ENCODE measurements at regions not wholly inside any gene's neighbourhood (a gene's known extent, or its start where the extent isn't known, plus 50 kb on each side); places are given as distances from the start of the nearest gene placed in this dataset.

- Histone ChIP-seq H3K9me3 (ENCODE audit: insufficient read depth, low read length) (no peaks in the 10 kb centered on the region), H3K27me3 (ENCODE audit: insufficient read depth, insufficient read length) (peaks cover 11% of the 10 kb centered on the region), H3K36me3 (ENCODE audit: insufficient read depth, insufficient read length, low read length) (no peaks in the 10 kb centered on the region), H3K4me3 (ENCODE audit: insufficient read length, low read depth) (no peak overlapping the region), H3K4me1 (ENCODE audit: insufficient read depth, insufficient read length) (no peaks in the 10 kb centered on the region), H3K9ac (ENCODE audit: insufficient read length, low read depth) (no peak overlapping the region)
- no peak for DNase-seq (ENCODE audit: low read depth, low spot score)
- TF ChIP-seq YY1 (IDR thresholded peaks at IDR 0.05; ENCODE audit: insufficient read depth, insufficient read length) (no peak), ZNF274 (IDR thresholded peaks at IDR 0.05; ENCODE audit: low read depth, low read length) (no peak), SUZ12 (IDR thresholded peaks at IDR 0.05; ENCODE audit: extremely low read depth, insufficient read depth, insufficient read length) (no peak)
Observed at GRCh38 chr2:21356857-21357255, 233.1 kb downstream of the TDRD15 start.

GRCh38 chr2:21358976-21359375 lies 235.2 kb downstream of the TDRD15 start:
- H3K9me3 ChIP-seq (ENCODE audit: insufficient read depth, low read length), result no peaks in the 10 kb centered on the region
- TF ChIP-seq SUZ12 (IDR thresholded peaks at IDR 0.05; ENCODE audit: extremely low read depth, insufficient read depth, insufficient read length) (no peak), ZNF274 (IDR thresholded peaks at IDR 0.05; ENCODE audit: low read depth, low read length) (no peak), YY1 (IDR thresholded peaks at IDR 0.05; ENCODE audit: insufficient read depth, insufficient read length) (no peak)
- no peaks in the 10 kb centered on the region for H3K36me3 ChIP-seq (ENCODE audit: insufficient read depth, insufficient read length, low read length)
- no peak overlapping the region for H3K9ac ChIP-seq (ENCODE audit: insufficient read length, low read depth)
- H3K4me3 ChIP-seq (ENCODE audit: insufficient read length, low read depth), result no peak overlapping the region
- H3K27me3 ChIP-seq (ENCODE audit: insufficient read depth, insufficient read length), result peaks cover 11% of the 10 kb centered on the region
- H3K4me1 ChIP-seq (ENCODE audit: insufficient read depth, insufficient read length), result no peaks in the 10 kb centered on the region
- DNase-seq (ENCODE audit: low read depth, low spot score), result no peak

GRCh38 chr2:21361384-21361783 lies 237.6 kb downstream of the TDRD15 start:
- Histone ChIP-seq H3K36me3 (ENCODE audit: insufficient read depth, insufficient read length, low read length) (no peaks in the 10 kb centered on the region), H3K27me3 (ENCODE audit: insufficient read depth, insufficient read length) (no peaks in the 10 kb centered on the region), H3K9me3 (ENCODE audit: insufficient read depth, low read length) (no peaks in the 10 kb centered on the region), H3K9ac (ENCODE audit: insufficient read length, low read depth) (no peak overlapping the region), H3K4me1 (ENCODE audit: insufficient read depth, insufficient read length) (no peaks in the 10 kb centered on the region), H3K4me3 (ENCODE audit: insufficient read length, low read depth) (no peak overlapping the region)
- no peak for TF ChIP-seq SUZ12 (IDR thresholded peaks at IDR 0.05; ENCODE audit: extremely low read depth, insufficient read depth, insufficient read length)
- no peak for TF ChIP-seq ZNF274 (IDR thresholded peaks at IDR 0.05; ENCODE audit: low read depth, low read length)
- no peak for TF ChIP-seq YY1 (IDR thresholded peaks at IDR 0.05; ENCODE audit: insufficient read depth, insufficient read length)
- DNase-seq (ENCODE audit: low read depth, low spot score), result no peak

GRCh38 chr2:21361957-21362486 lies 238.3 kb downstream of the TDRD15 start:
- no peak for DNase-seq (ENCODE audit: low read depth, low spot score)
- Histone ChIP-seq H3K36me3 (ENCODE audit: insufficient read depth, insufficient read length, low read length) (no peaks in the 10 kb centered on the region), H3K9me3 (ENCODE audit: insufficient read depth, low read length) (no peaks in the 10 kb centered on the region), H3K4me3 (ENCODE audit: insufficient read length, low read depth) (no peak overlapping the region), H3K4me1 (ENCODE audit: insufficient read depth, insufficient read length) (no peaks in the 10 kb centered on the region), H3K9ac (ENCODE audit: insufficient read length, low read depth) (no peak overlapping the region), H3K27me3 (ENCODE audit: insufficient read depth, insufficient read length) (no peaks in the 10 kb centered on the region)
- TF ChIP-seq SUZ12 (IDR thresholded peaks at IDR 0.05; ENCODE audit: extremely low read depth, insufficient read depth, insufficient read length) (no peak), YY1 (IDR thresholded peaks at IDR 0.05; ENCODE audit: insufficient read depth, insufficient read length) (no peak), ZNF274 (IDR thresholded peaks at IDR 0.05; ENCODE audit: low read depth, low read length) (no peak)

GRCh38 chr2:21363364-21363763 lies 239.6 kb downstream of the TDRD15 start:
- H3K36me3 ChIP-seq (ENCODE audit: insufficient read depth, insufficient read length, low read length), result no peaks in the 10 kb centered on the region
- H3K9ac ChIP-seq (ENCODE audit: insufficient read length, low read depth), result no peak overlapping the region
- DNase-seq (ENCODE audit: low read depth, low spot score), result no peak
- H3K27me3 ChIP-seq (ENCODE audit: insufficient read depth, insufficient read length), result no peaks in the 10 kb centered on the region
- no peaks in the 10 kb centered on the region for H3K4me1 ChIP-seq (ENCODE audit: insufficient read depth, insufficient read length)
- H3K9me3 ChIP-seq (ENCODE audit: insufficient read depth, low read length), result no peaks in the 10 kb centered on the region
- TF ChIP-seq YY1 (IDR thresholded peaks at IDR 0.05; ENCODE audit: insufficient read depth, insufficient read length) (no peak), SUZ12 (IDR thresholded peaks at IDR 0.05; ENCODE audit: extremely low read depth, insufficient read depth, insufficient read length) (no peak), ZNF274 (IDR thresholded peaks at IDR 0.05; ENCODE audit: low read depth, low read length) (no peak)
- H3K4me3 ChIP-seq (ENCODE audit: insufficient read length, low read depth), result no peak overlapping the region

- Histone ChIP-seq H3K4me3 (ENCODE audit: insufficient read length, low read depth) (no peak overlapping the region), H3K9me3 (ENCODE audit: insufficient read depth, low read length) (no peaks in the 10 kb centered on the region), H3K27me3 (ENCODE audit: insufficient read depth, insufficient read length) (no peaks in the 10 kb centered on the region), H3K36me3 (ENCODE audit: insufficient read depth, insufficient read length, low read length) (no peaks in the 10 kb centered on the region), H3K4me1 (ENCODE audit: insufficient read depth, insufficient read length) (no peaks in the 10 kb centered on the region), H3K9ac (ENCODE audit: insufficient read length, low read depth) (no peak overlapping the region)
- no peak for TF ChIP-seq YY1 (IDR thresholded peaks at IDR 0.05; ENCODE audit: insufficient read depth, insufficient read length)
- no peak for TF ChIP-seq SUZ12 (IDR thresholded peaks at IDR 0.05; ENCODE audit: extremely low read depth, insufficient read depth, insufficient read length)
- no peak for TF ChIP-seq ZNF274 (IDR thresholded peaks at IDR 0.05; ENCODE audit: low read depth, low read length)
- peak; percentile 11 for DNase-seq (ENCODE audit: low read depth, low spot score)
Observed at GRCh38 chr2:21367421-21367820, 243.7 kb downstream of the TDRD15 start.

GRCh38 chr2:21369787-21370186 lies 246.0 kb downstream of the TDRD15 start:
- no peaks in the 10 kb centered on the region for H3K9me3 ChIP-seq (ENCODE audit: insufficient read depth, low read length)
- H3K9ac ChIP-seq (ENCODE audit: insufficient read length, low read depth), result no peak overlapping the region
- H3K4me3 ChIP-seq (ENCODE audit: insufficient read length, low read depth), result no peak overlapping the region
- H3K4me1 ChIP-seq (ENCODE audit: insufficient read depth, insufficient read length), result no peaks in the 10 kb centered on the region
- no peak for DNase-seq (ENCODE audit: low read depth, low spot score)
- TF ChIP-seq SUZ12 (IDR thresholded peaks at IDR 0.05; ENCODE audit: extremely low read depth, insufficient read depth, insufficient read length) (no peak), YY1 (IDR thresholded peaks at IDR 0.05; ENCODE audit: insufficient read depth, insufficient read length) (no peak), ZNF274 (IDR thresholded peaks at IDR 0.05; ENCODE audit: low read depth, low read length) (no peak)
- no peaks in the 10 kb centered on the region for H3K36me3 ChIP-seq (ENCODE audit: insufficient read depth, insufficient read length, low read length)
- H3K27me3 ChIP-seq (ENCODE audit: insufficient read depth, insufficient read length), result no peaks in the 10 kb centered on the region
